DND-41 (cell line): ENCODE measurements at regions not wholly inside any gene's neighbourhood (a gene's known extent, or its start where the extent isn't known, plus 50 kb on each side); places are given as distances from the start of the nearest gene placed in this dataset.

Source experiments
- CTCF ChIP-seq: IDR thresholded peaks from 2 replicates; pipeline ENCODE4 v1.5.1; 2012; ENCODE audit warnings: borderline replicate concordance, low read length, moderate library complexity, mild to moderate bottlenecking; ENCODE audit not compliant: poor library complexity, severe bottlenecking; ENCODE audit errors: extremely low read depth
- EZH2 ChIP-seq: IDR thresholded peaks from 3 replicates; pipeline ENCODE4 v1.6.1; 2012; ENCODE audit warnings: borderline replicate concordance, low read depth, mild to moderate bottlenecking, moderate library complexity, low read length, inconsistent platforms; ENCODE audit not compliant: severe bottlenecking

GRCh38 chr22:25372000-25372595 is 152.7 kb downstream of the CRYBB2 start:
- TF ChIP-seq CTCF (no peak), EZH2 (no peak)
